Body of pancreas (tissue), 4 donors: ENCODE measurements at regions not wholly inside any gene's neighbourhood (a gene's known extent, or its start where the extent isn't known, plus 50 kb on each side); places are given as distances from the start of the nearest gene placed in this dataset.

Experiments used
- ATAC-seq: fragments of 150-250 bp; one replicate; pipeline ENCODE4 v1.9.1; 2016
- DNase-seq, 4 donors: peaks; one replicate each; pipeline ENCODE4 v3.0.0-alpha.2; 2019
- H3K27ac ChIP-seq, 4 donors: fragments of 200-600 bp; sonication (generic); 1 replicate in 3 of 4; 2 replicates in 1 of 4; pipeline versions ENCODE4 v1.5.1 to v1.6.1; 2016 to 2019; ENCODE audit warnings: mild to moderate bottlenecking in 1 of 4, mixed read lengths in 1 of 4, moderate library complexity in 1 of 4
- H3K27me3 ChIP-seq, 2 donors: fragments of 200-600 bp; sonication (generic); one replicate each; pipeline ENCODE4 v1.6.0; 2016; ENCODE audit warnings: mild to moderate bottlenecking in 1 of 2
- H3K36me3 ChIP-seq, 2 donors: fragments of 200-600 bp; sonication (generic); replicated peaks in 1 of 2; 2 replicates each; pipeline ENCODE4 v1.5.1; 2016; ENCODE audit warnings: low read depth in 2 of 2; ENCODE audit not compliant: insufficient read depth in 1 of 2
- H3K4me1 ChIP-seq: fragments of 200-600 bp; sonication (generic); one replicate; pipeline ENCODE4 v1.6.0; 2016
- H3K4me3 ChIP-seq, 2 donors: fragments of 200-600 bp; sonication (generic); 1 replicate in 1 of 2; 2 replicates in 1 of 2; pipeline ENCODE4 v1.5.1; 2016 to 2019
- H3K9me3 ChIP-seq, 3 donors: fragments of 200-600 bp; sonication (generic); 1 replicate in 2 of 3; 2 replicates in 1 of 3; pipeline ENCODE4 v1.5.1; 2016
- POLR2A ChIP-seq, 3 donors: fragments of 450-650 bp; IDR thresholded peaks; one replicate each; pipeline ENCODE4 v1.6.1; 2016; ENCODE audit warnings: antibody characterized with exemption in 3 of 3, mild to moderate bottlenecking in 2 of 3
- WGBS, 2 donors: methylation state at CpG; one replicate each; pipeline ENCODE4 v1.1.5; 2017; 5-methylcytosine and 5-hydroxymethylcytosine counted together
- intact Hi-C: fragments of 100-400 bp; cut with DNase I; formaldehyde crosslinking; loops from one replicate; pipeline ENCODE4 v1.15.1; 2023
- TF ChIP-seq, protein P1 (sequence below), 7 experiments: fragments of 450-650 bp in 4 of 7; fragments of 200-600 bp in 3 of 7; sonication (generic) in 3 of 7; IDR thresholded peaks; one replicate each; pipeline ENCODE4 v1.5.1; 2016 to 2019; ENCODE audit warnings: antibody characterized with exemption in 7 of 7

DNA sequence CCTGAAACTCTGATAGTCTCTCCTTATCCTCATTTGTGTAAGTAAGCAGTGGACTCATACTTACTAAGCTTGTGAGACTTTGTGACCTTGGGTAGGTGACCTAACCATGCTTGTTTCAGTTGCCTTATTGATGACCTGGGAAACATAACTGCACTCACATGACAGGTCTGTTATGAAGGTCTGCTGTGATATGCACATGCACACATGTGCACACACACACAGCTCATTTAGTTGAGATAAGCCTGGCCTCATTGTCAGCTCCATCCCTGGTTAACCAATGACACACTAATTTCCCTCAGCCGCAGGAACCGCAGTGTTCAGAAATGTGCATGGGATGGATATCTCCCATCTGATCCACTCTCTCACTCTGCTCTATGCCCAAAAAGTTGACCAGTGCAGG lies 177.2 kb downstream of the GPAM start:
- no peaks in the 10 kb centered on the region for H3K27me3 ChIP-seq
- no peak overlapping the region for H3K27ac ChIP-seq
- DNase-seq (no peak), ATAC-seq (no peak)
- H3K4me3 ChIP-seq = no peak overlapping the region
- intact Hi-C loops = no loop called here
- H3K4me1 ChIP-seq = no peaks in the 10 kb centered on the region
- no peaks in the 10 kb centered on the region for H3K36me3 ChIP-seq
- 100% methylated on average over 2 of the region's 2 CpGs for WGBS, 2 donors
- no peak for TF ChIP-seq POLR2A (IDR thresholded peaks at IDR 0.05)
- TF ChIP-seq, protein P1, sequence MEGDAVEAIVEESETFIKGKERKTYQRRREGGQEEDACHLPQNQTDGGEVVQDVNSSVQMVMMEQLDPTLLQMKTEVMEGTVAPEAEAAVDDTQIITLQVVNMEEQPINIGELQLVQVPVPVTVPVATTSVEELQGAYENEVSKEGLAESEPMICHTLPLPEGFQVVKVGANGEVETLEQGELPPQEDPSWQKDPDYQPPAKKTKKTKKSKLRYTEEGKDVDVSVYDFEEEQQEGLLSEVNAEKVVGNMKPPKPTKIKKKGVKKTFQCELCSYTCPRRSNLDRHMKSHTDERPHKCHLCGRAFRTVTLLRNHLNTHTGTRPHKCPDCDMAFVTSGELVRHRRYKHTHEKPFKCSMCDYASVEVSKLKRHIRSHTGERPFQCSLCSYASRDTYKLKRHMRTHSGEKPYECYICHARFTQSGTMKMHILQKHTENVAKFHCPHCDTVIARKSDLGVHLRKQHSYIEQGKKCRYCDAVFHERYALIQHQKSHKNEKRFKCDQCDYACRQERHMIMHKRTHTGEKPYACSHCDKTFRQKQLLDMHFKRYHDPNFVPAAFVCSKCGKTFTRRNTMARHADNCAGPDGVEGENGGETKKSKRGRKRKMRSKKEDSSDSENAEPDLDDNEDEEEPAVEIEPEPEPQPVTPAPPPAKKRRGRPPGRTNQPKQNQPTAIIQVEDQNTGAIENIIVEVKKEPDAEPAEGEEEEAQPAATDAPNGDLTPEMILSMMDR (IDR thresholded peaks at IDR 0.05) = no peak
- no peaks in the 10 kb centered on the region for H3K9me3 ChIP-seq

- DNase-seq (no peak), ATAC-seq (no peak)
- WGBS, 2 donors = 56 to 73% methylated on average over 7 of the region's 7 CpGs
- H3K36me3 ChIP-seq = no peaks in the 10 kb centered on the region
- no peak overlapping the region for H3K27ac ChIP-seq
- H3K4me1 ChIP-seq = no peaks in the 10 kb centered on the region
- no peak overlapping the region for H3K4me3 ChIP-seq
- H3K9me3 ChIP-seq = no peaks in the 10 kb centered on the region
- intact Hi-C loops = no loop called here
- H3K27me3 ChIP-seq = no peaks in the 10 kb centered on the region
- no peak for TF ChIP-seq POLR2A (IDR thresholded peaks at IDR 0.05)
- TF ChIP-seq, protein P1 (IDR thresholded peaks at IDR 0.05) = no peak
Observed at GRCh38 chr10:112006831-112007230, 176.7 kb downstream of the GPAM start.

DNA sequence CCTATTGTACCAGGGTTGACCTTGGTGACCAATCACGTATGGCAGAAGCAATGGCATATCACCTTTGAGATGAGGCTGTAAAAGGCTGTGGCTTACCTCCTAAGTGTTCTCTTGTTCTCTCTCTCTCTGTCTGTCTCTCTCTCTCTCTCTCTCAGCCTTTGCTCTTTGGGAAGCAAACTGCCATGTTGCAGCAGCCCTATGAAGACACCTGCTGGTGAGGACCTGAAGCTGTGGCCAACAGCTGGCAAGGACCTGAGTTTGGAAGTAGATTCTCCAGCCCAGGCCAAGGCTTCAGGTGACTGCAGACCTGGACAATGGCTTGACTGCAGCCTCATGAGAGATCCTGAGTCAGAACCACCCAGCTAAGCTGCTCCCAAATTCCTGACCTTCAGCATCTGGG lies 161.4 kb downstream of the GPAM start:
- H3K4me3 ChIP-seq = no peak overlapping the region
- intact Hi-C loops = no loop called here
- no peaks in the 10 kb centered on the region for H3K27me3 ChIP-seq
- ATAC-seq = no peak
- WGBS, 2 donors = 19 to 24% methylated on average over 1 of the region's 1 CpG
- H3K36me3 ChIP-seq = no peaks in the 10 kb centered on the region
- DNase-seq = no peak
- no peak for TF ChIP-seq POLR2A (IDR thresholded peaks at IDR 0.05)
- TF ChIP-seq, protein P1 (IDR thresholded peaks at IDR 0.05) = no peak
- no peaks in the 10 kb centered on the region for H3K4me1 ChIP-seq
- no peak overlapping the region for H3K27ac ChIP-seq
- no peaks in the 10 kb centered on the region for H3K9me3 ChIP-seq

DNA sequence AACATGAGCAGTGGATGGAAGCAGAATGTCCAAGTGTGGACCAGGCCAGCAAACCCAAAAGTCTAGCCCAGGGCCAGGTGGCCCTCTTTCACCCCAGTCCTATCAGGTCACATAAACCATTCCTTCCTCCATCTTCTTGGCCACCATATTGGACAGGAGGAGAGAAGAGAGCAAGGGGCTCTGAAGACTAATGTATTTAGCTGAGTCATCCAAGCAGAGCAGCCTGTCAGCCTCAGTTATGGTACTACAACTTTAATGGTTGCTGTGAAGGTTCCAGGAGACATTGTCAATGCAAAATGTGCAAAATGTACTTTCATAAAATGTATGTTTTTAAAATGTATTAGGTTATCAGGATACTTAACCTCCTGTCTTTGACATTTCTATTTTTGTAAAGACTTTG lies 159.5 kb downstream of the GPAM start:
- Histone ChIP-seq H3K9me3 (no peaks in the 10 kb centered on the region), H3K36me3 (no peaks in the 10 kb centered on the region), H3K27me3 (no peaks in the 10 kb centered on the region), H3K4me1 (no peaks in the 10 kb centered on the region), H3K4me3 (no peak overlapping the region), H3K27ac (no peak overlapping the region)
- TF ChIP-seq, protein P1 (IDR thresholded peaks at IDR 0.05) = no peak
- TF ChIP-seq POLR2A (IDR thresholded peaks at IDR 0.05) = no peak
- intact Hi-C loops = no loop called here
- DNase-seq = no peak
- ATAC-seq = no peak

DNA sequence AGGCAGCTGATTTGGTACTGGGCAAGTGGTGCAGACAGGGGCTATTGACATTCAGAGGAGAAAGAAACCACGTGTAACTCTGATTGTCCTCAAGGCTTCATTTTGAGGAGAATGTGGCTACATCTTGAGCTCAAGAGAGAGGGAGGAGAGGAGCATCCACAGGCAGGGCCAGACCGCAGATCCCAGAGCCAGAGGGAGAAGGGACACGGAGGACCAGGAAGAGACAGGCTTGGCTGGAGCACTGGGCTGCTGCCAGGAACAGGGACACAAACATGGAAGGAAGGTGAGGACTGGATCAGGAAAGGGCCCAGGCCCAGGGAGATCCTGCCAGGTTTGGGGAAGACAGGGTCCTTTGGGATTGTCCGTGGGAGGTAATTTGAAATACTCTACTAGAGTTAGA lies 158.3 kb downstream of the GPAM start:
- no peak for DNase-seq
- no peak overlapping the region for H3K4me3 ChIP-seq
- no peak for TF ChIP-seq POLR2A (IDR thresholded peaks at IDR 0.05)
- TF ChIP-seq, protein P1 (IDR thresholded peaks at IDR 0.05) = no peak
- intact Hi-C loops = no loop called here
- no peaks in the 10 kb centered on the region for H3K4me1 ChIP-seq
- peaks cover 0 to 3% (median 0%) of the 10 kb centered on the region in 3 donors for H3K9me3 ChIP-seq
- H3K36me3 ChIP-seq = no peaks in the 10 kb centered on the region
- H3K27ac ChIP-seq = no peak overlapping the region
- ATAC-seq = no peak
- no peaks in the 10 kb centered on the region for H3K27me3 ChIP-seq
- 66 to 70% methylated on average over 4 of the region's 4 CpGs for WGBS, 2 donors
